ENCODE measurements at regions not wholly inside any gene's neighbourhood (a gene's known extent, or its start where the extent isn't known, plus 50 kb on each side); places are given as distances from the start of the nearest gene placed in this dataset.

- no peak for DNase-seq (ENCODE audit: low read depth, low spot score)
Measured at GRCh38 chr11:116096272-116096995, 592.2 kb upstream of the CADM1 start.

DNA sequence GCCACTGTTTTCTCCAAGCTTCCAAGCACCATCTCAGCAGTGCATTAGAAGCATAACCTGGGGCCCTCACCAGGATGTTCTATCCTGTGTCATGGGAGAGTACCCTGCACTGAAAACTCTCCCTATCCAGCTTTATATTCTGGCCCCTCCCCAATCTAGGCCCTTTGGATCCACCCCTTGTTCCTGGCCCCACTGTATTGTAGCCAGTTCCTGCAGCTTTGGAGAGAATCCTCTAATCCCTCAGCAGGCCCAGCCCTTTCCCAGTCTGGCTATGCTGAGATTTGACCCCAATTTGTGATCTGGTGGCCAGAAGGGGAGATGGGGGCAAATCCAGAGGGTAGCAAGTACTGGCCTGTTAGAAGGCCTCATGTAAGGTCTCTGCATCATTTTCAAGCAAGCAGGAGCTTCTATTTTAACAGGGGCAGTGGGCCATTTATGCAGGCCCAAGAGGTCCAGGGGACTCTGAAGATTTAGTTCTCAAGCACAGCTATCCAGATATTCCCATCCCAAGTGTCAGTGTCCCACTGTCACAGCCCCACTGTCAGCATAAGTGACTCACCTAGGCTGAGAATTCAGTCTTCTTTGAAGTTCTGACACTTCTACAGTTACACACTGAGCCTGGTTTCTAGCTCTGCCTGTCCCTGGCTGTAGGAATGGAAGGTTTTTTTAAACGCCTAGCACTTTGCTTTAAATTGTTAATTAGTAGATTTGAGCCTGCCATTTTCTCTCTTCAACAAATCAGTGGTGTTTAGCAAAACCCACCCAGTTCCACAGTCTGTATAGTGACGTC, 589.5 kb upstream of the CADM1 start:
- DNase-seq (ENCODE audit: low read depth, low spot score): no peak

- DNase-seq (ENCODE audit: low read depth, low spot score): no peak
Measured at GRCh38 chr11:116093065-116093464, 588.9 kb upstream of the CADM1 start.

DNA sequence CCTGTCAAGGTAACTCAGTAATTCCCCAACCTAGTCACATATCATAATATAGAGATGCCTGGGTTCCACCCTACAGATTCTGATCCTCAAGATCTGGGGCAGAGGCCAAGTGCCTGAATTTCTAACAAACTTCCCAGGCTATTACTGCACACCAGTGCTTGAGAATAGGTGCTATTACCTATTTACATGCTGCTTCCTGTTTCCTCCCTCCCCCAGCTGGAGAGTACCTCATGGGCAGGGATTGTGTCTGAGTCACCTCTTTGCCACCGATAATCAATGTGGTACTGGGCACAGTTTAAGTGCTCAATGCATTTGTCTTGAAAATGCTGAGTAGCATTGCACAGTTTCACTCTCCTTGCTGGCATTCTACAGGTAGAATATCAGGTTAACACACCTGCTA, 582.2 kb upstream of the CADM1 start:
- no peak for DNase-seq (ENCODE audit: low read depth, low spot score)

DNA sequence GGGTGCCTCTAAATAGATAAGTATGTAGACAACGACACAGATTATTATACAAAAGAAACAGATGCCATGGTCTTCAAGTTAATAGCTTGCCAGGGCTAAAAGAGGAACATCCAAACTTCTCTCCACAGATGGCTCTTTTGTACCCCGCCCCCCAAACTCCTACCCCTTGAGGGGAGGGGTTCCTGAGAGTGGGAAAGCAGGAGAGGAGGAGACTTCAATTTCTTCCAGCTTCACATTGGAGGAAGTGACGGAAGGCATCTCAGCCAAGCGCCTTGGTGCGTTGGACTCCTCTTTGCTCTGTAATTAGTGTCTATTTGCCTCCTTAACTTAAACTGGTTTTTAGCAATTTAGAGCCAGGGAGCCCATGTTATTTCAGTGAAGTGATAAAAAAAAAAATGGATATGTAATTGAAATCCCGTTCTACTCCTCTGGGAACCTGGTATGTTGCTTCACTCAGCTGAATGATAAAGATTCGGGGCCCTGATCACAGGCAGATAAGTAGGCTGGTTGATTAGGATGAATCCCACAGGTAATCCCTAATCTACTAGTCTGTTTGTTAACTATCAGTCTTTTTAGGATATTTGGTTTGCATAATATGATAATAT, 580.9 kb upstream of the CADM1 start:
- no peak for DNase-seq (ENCODE audit: low read depth, low spot score)

- DNase-seq (ENCODE audit: low read depth, low spot score): no peak
Measured at GRCh38 chr11:116084511-116084910, 580.3 kb upstream of the CADM1 start.

DNA sequence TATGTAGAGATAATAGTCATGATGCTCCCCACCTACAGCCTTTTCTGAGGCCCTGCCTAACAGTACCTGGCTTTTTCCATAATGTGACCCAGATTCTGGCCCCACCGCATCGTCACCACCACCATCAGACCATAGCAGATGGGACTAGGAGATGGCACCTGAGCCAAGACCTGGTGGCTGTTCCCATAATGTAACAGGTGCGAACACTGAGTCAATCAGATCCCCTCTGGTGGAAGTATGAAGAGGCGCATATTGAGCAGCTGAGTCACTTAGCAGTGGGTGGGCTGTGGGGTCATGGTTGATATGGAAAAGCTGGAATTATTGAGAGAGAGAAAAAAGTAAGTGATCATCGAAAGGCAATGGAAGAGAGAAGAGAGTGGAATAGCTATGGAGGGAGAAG, 578.0 kb upstream of the CADM1 start:
- DNase-seq (ENCODE audit: low read depth, low spot score): no peak

DNA sequence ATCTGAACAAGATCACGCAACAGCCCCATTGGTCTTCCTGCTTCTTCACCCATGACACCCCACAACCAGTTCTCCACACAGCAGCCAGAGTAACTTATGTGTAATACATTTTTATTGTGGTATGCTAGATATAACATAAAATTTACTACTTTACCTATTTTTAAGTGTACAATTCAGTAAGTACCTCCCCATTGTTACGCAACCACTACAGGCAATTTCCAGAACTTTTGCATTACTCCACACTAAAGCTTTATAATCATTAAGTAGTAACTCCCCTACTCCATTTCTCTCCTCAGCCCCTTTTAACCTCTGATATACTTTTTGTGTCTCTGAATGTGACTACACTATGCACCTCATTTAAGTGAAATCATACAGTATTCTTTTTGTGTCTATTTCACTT, 575.4 kb upstream of the CADM1 start:
- DNase-seq (ENCODE audit: low read depth, low spot score): no peak

DNA sequence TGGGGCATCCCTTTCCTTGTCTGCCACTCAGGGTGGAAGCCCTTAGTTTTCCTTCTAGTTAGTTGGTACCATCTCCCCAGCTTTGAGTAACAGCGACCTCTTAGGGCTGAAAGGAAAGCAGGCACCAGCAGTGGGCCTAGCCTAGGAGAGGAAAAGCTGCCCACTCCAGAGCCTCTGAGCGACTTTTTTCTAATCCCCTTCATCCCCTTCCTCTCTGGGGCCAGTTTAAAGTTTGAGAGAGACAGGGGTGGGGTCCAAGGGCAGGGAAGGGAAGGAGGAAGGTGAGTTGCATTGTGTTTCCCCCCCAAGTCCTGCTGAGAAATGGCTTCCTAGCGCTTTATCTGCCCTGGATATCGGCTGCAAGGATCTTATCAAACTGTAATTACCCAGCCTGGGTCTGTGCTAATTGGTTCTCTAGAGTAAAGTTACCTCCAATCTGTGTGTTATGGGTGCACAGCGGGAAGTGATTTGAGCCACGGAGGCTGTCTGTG, 573.9 kb upstream of the CADM1 start:
- no peak for DNase-seq (ENCODE audit: low read depth, low spot score)

- no peak for DNase-seq (ENCODE audit: low read depth, low spot score)
Measured at GRCh38 chr11:116077092-116077491, 572.9 kb upstream of the CADM1 start.

- DNase-seq (ENCODE audit: low read depth, low spot score): no peak
Measured at GRCh38 chr11:116073854-116074837, 569.9 kb upstream of the CADM1 start.

- DNase-seq (ENCODE audit: low read depth, low spot score): no peak
Measured at GRCh38 chr11:116072601-116073410, 568.6 kb upstream of the CADM1 start.

GRCh38 chr11:116072133-116072532, 567.9 kb upstream of the CADM1 start:
- no peak for DNase-seq (ENCODE audit: low read depth, low spot score)

DNA sequence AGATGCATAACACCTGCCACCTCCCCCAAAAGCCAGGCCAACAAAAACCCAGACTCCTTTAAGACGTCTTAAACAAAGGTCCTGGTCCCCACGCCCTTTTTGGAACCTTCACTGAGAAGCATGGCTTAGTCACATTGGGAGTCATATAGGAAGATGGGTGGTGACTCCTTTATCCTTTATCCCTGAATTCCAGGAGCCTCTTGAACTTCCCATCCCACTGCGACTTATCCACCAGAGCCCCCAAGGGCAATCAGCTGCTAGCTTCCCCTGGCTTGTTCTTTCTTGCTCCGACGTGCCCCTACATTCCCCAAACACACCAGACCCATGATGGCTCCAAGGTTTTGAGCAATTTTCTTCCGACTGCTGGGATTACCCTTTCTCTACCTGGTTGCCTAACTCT, 567.0 kb upstream of the CADM1 start:
- DNase-seq (ENCODE audit: low read depth, low spot score): no peak

- no peak for DNase-seq (ENCODE audit: low read depth, low spot score)
Measured at GRCh38 chr11:116070520-116070919, 566.3 kb upstream of the CADM1 start.

GRCh38 chr11:116066777-116067176, 562.6 kb upstream of the CADM1 start:
- no peak for DNase-seq (ENCODE audit: low read depth, low spot score)

GRCh38 chr11:116065986-116066385, 561.8 kb upstream of the CADM1 start:
- no peak for DNase-seq (ENCODE audit: low read depth, low spot score)

- DNase-seq (ENCODE audit: low read depth, low spot score): no peak
Measured at GRCh38 chr11:116065191-116065895, 561.1 kb upstream of the CADM1 start.

DNA sequence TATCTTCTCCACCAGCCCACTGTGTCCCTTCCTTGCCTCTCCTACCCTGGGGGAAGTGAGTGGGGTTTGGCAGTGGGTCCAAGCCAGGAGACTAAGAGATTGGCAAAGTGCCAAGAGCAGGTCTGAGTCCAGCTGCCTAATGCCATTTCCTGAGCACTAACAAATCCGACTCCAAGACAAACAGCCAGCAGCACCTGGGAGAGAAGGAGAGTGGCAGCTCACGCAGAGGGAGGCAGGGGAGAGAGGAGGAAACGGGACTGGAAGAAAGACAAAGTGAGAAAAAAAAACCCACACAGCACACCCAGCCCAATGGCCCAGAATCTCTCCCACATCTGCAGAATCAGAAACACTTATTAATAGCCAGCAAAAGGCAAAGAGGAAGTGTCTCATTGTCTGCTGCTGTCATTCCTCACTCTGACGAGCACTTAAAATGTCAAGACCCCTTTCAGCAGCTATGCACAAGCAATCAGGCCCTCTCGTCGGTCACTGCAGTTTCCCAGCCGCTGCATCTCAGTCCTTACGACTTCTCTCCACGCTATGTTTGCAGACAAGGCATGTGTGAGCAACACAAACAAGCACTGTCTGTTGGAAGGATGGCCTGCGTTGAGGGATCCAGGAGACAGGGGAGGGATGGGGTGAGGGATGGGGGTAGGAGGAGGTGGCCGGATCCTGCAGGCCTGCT, 558.4 kb upstream of the CADM1 start:
- DNase-seq (ENCODE audit: low read depth, low spot score): no peak

Measured in pulmonary artery endothelial cell (primary cell).